H1 (cell line): ENCODE measurements at regions not wholly inside any gene's neighbourhood (a gene's known extent, or its start where the extent isn't known, plus 50 kb on each side); places are given as distances from the start of the nearest gene placed in this dataset.

Experiments used
- TF ChIP-seq, protein P1 (sequence below): fragments of 300-600 bp; sonication (generic); IDR thresholded peaks from 2 replicates; pipeline ENCODE4 v1.7.1; 2012; ENCODE audit warnings: low read length, moderate library complexity, mild to moderate bottlenecking, inconsistent platforms; ENCODE audit not compliant: insufficient replicate concordance

DNA sequence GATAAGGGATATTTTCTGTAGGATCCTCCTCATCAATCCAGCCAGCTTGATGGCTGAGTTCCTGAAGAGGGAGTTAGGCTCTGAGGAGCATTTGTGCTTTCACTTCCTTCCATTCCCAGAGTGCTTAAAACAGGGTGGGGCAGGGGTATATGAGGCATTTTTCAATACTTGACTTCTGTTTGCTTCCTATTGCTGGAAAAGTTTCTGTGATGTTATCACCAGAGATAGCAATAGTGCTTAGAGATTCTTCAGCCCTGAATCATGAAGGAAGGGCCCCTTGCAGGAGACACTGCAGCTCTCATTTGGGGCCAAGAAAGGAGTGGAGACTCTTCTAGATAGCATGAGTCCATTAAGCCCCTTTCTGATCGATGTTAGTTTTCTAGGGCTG, 166.7 kb upstream of the RPS6KA3 start (continued):
- TF ChIP-seq, protein P1, sequence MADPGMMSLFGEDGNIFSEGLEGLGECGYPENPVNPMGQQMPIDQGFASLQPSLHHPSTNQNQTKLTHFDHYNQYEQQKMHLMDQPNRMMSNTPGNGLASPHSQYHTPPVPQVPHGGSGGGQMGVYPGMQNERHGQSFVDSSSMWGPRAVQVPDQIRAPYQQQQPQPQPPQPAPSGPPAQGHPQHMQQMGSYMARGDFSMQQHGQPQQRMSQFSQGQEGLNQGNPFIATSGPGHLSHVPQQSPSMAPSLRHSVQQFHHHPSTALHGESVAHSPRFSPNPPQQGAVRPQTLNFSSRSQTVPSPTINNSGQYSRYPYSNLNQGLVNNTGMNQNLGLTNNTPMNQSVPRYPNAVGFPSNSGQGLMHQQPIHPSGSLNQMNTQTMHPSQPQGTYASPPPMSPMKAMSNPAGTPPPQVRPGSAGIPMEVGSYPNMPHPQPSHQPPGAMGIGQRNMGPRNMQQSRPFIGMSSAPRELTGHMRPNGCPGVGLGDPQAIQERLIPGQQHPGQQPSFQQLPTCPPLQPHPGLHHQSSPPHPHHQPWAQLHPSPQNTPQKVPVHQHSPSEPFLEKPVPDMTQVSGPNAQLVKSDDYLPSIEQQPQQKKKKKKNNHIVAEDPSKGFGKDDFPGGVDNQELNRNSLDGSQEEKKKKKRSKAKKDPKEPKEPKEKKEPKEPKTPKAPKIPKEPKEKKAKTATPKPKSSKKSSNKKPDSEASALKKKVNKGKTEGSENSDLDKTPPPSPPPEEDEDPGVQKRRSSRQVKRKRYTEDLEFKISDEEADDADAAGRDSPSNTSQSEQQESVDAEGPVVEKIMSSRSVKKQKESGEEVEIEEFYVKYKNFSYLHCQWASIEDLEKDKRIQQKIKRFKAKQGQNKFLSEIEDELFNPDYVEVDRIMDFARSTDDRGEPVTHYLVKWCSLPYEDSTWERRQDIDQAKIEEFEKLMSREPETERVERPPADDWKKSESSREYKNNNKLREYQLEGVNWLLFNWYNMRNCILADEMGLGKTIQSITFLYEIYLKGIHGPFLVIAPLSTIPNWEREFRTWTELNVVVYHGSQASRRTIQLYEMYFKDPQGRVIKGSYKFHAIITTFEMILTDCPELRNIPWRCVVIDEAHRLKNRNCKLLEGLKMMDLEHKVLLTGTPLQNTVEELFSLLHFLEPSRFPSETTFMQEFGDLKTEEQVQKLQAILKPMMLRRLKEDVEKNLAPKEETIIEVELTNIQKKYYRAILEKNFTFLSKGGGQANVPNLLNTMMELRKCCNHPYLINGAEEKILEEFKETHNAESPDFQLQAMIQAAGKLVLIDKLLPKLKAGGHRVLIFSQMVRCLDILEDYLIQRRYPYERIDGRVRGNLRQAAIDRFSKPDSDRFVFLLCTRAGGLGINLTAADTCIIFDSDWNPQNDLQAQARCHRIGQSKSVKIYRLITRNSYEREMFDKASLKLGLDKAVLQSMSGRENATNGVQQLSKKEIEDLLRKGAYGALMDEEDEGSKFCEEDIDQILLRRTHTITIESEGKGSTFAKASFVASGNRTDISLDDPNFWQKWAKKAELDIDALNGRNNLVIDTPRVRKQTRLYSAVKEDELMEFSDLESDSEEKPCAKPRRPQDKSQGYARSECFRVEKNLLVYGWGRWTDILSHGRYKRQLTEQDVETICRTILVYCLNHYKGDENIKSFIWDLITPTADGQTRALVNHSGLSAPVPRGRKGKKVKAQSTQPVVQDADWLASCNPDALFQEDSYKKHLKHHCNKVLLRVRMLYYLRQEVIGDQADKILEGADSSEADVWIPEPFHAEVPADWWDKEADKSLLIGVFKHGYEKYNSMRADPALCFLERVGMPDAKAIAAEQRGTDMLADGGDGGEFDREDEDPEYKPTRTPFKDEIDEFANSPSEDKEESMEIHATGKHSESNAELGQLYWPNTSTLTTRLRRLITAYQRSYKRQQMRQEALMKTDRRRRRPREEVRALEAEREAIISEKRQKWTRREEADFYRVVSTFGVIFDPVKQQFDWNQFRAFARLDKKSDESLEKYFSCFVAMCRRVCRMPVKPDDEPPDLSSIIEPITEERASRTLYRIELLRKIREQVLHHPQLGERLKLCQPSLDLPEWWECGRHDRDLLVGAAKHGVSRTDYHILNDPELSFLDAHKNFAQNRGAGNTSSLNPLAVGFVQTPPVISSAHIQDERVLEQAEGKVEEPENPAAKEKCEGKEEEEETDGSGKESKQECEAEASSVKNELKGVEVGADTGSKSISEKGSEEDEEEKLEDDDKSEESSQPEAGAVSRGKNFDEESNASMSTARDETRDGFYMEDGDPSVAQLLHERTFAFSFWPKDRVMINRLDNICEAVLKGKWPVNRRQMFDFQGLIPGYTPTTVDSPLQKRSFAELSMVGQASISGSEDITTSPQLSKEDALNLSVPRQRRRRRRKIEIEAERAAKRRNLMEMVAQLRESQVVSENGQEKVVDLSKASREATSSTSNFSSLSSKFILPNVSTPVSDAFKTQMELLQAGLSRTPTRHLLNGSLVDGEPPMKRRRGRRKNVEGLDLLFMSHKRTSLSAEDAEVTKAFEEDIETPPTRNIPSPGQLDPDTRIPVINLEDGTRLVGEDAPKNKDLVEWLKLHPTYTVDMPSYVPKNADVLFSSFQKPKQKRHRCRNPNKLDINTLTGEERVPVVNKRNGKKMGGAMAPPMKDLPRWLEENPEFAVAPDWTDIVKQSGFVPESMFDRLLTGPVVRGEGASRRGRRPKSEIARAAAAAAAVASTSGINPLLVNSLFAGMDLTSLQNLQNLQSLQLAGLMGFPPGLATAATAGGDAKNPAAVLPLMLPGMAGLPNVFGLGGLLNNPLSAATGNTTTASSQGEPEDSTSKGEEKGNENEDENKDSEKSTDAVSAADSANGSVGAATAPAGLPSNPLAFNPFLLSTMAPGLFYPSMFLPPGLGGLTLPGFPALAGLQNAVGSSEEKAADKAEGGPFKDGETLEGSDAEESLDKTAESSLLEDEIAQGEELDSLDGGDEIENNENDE, result no peak
